Neuronal stem cell (in vitro differentiated cells): ENCODE measurements at regions not wholly inside any gene's neighbourhood (a gene's known extent, or its start where the extent isn't known, plus 50 kb on each side); places are given as distances from the start of the nearest gene placed in this dataset.

Experiments used
- DNase-seq: peaks from one replicate; pipeline ENCODE4 v3.0.0-alpha.2; 2013; ENCODE audit warnings: low spot score
- H2AFZ ChIP-seq: one replicate; pipeline ENCODE4 v1.6.1; 2013; ENCODE audit warnings: mild to moderate bottlenecking, low read length, inconsistent platforms
- H2AK5ac ChIP-seq: 2 replicates; pipeline ENCODE4 v1.6.1; 2013; ENCODE audit warnings: low read depth, mild to moderate bottlenecking, inconsistent platforms, low read length, moderate library complexity, mixed read lengths
- H2BK120ac ChIP-seq: 2 replicates; pipeline ENCODE4 v1.6.1; 2013; ENCODE audit warnings: low read depth, mild to moderate bottlenecking, inconsistent platforms, low read length, moderate library complexity, mixed read lengths
- H2BK12ac ChIP-seq: one replicate; pipeline ENCODE4 v1.6.1; 2013; ENCODE audit warnings: low read length, inconsistent platforms
- H2BK15ac ChIP-seq: 2 replicates; pipeline ENCODE4 v1.6.1; 2013; ENCODE audit warnings: mild to moderate bottlenecking, low read length, inconsistent platforms, mixed read lengths
- H2BK5ac ChIP-seq: one replicate; pipeline ENCODE4 v1.6.1; 2013; ENCODE audit warnings: inconsistent platforms, mild to moderate bottlenecking, low read length, moderate library complexity
- H3K14ac ChIP-seq: one replicate; pipeline ENCODE4 v1.6.1; 2013; ENCODE audit warnings: low read length, inconsistent platforms
- H3K18ac ChIP-seq: 2 replicates; pipeline ENCODE4 v1.6.1; 2013; ENCODE audit warnings: low read length, inconsistent platforms
- H3K23ac ChIP-seq: 2 replicates; pipeline ENCODE4 v1.6.1; 2013; ENCODE audit warnings: low read depth, mild to moderate bottlenecking, mixed read lengths, low read length, inconsistent platforms; ENCODE audit not compliant: poor library complexity
- H3K27ac ChIP-seq: replicated peaks from 3 replicates; pipeline ENCODE4 v1.5.1; 2013; ENCODE audit warnings: low read length, inconsistent platforms
- H3K27me3 ChIP-seq, 3 experiments: 2 replicates each; pipeline ENCODE4 v1.6.1; 2013; ENCODE audit warnings: low read length in 3 of 3, mild to moderate bottlenecking in 2 of 3, inconsistent platforms in 1 of 3, low read depth in 1 of 3, mixed read lengths in 1 of 3, moderate library complexity in 1 of 3; ENCODE audit not compliant: control insufficient read depth in 3 of 3, insufficient read depth in 3 of 3
- H3K36me3 ChIP-seq, 2 donors: replicated peaks in 1 of 2; 2 replicates each; pipeline ENCODE4 v1.6.1; 2013; ENCODE audit warnings: low read length in 2 of 2; ENCODE audit not compliant: control insufficient read depth in 2 of 2, insufficient read depth in 2 of 2
- H3K4ac ChIP-seq: 2 replicates; pipeline ENCODE4 v1.6.1; 2013; ENCODE audit warnings: inconsistent platforms, mild to moderate bottlenecking, low read length, moderate library complexity
- H3K4me1 ChIP-seq, 2 donors: 1 replicate in 1 of 2; 2 replicates in 1 of 2; pipeline ENCODE4 v1.6.1; 2013; ENCODE audit warnings: low read length in 2 of 2, low read depth in 1 of 2; ENCODE audit not compliant: control insufficient read depth in 2 of 2, insufficient read depth in 1 of 2
- H3K4me2 ChIP-seq: one replicate; pipeline ENCODE4 v1.6.1; 2013; ENCODE audit warnings: mild to moderate bottlenecking, low read length, inconsistent platforms; ENCODE audit not compliant: insufficient read depth, poor library complexity, severe bottlenecking
- H3K4me3 ChIP-seq, 2 donors: 2 replicates each; pipeline ENCODE4 v1.5.1; 2013; ENCODE audit warnings: low read length in 2 of 2, mild to moderate bottlenecking in 2 of 2, inconsistent platforms in 1 of 2, moderate library complexity in 1 of 2
- H3K79me1 ChIP-seq: one replicate; pipeline ENCODE4 v1.6.1; 2013; ENCODE audit warnings: low read depth, mild to moderate bottlenecking, inconsistent platforms, low read length, moderate library complexity
- H3K9ac ChIP-seq: one replicate; pipeline ENCODE4 v1.6.1; 2013; ENCODE audit warnings: mild to moderate bottlenecking, low read depth, low read length, inconsistent platforms; ENCODE audit not compliant: poor library complexity
- H3K9me3 ChIP-seq, 2 donors: replicated peaks in 1 of 2; 2 replicates each; pipeline versions ENCODE3 to v1.6.1; 2013; ENCODE audit warnings: low read length in 2 of 2, mild to moderate bottlenecking in 2 of 2, inconsistent platforms in 1 of 2, low read depth in 1 of 2, mixed read lengths in 1 of 2, moderate library complexity in 1 of 2; ENCODE audit not compliant: control insufficient read depth in 2 of 2, insufficient read depth in 1 of 2
- H4K8ac ChIP-seq: one replicate; pipeline ENCODE4 v1.6.1; 2013; ENCODE audit warnings: low read depth, mild to moderate bottlenecking, inconsistent platforms, low read length, moderate library complexity
- H4K91ac ChIP-seq: one replicate; pipeline ENCODE4 v1.6.1; 2013; ENCODE audit warnings: low read length, low read depth, mild to moderate bottlenecking, inconsistent platforms; ENCODE audit not compliant: poor library complexity
- WGBS, 2 donors: extraction: QIAGEN DNeasy Blood & Tissue Kit; methylation state at CpG; one replicate each; pipeline ENCODE4 v1.1.7; 2013; ENCODE audit warnings: missing lambda C conversion rate in 2 of 2, mixed read lengths in 1 of 2; ENCODE audit not compliant: insufficient read length in 2 of 2, insufficient replicate concordance in 1 of 2; ENCODE audit errors: extremely low coverage in 2 of 2; 5-methylcytosine and 5-hydroxymethylcytosine counted together

DNA sequence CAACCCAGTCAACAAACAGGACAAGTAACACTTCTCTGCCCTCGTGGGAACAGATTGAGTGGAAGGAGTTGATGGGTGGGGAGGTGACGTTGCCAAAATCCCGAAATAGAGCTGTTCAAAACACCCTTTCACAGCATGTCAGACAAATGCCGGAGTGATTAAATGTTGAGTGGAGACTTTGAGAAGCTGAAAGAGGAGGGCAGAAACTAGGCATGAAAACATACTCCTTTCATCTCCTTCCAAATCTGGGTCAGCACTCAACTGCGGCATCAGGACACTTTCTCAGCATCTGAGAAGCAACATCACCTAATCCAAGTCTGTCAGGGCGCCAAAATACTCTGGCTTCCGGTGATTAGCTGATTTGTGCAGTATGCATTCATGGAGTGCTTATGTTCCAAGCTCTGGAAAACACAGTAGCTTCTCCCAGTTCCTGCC is 51.5 kb upstream of the MRI1 start:
- Histone ChIP-seq H3K9me3 (peaks cover 0 to 5% of the 10 kb centered on the region in 2 donors), H3K36me3 (no peaks in the 10 kb centered on the region), H3K4me1 (no peaks in the 10 kb centered on the region), H2BK120ac (no peak overlapping the region), H3K27ac (no peak overlapping the region), H3K27me3 (no peaks in the 10 kb centered on the region), H2AK5ac (no peak overlapping the region), H2BK15ac (no peak overlapping the region), H3K4ac (no peak overlapping the region), H2BK5ac (peak overlapping the region; percentile 20), H2AFZ (no peak overlapping the region), H3K14ac (no peak overlapping the region), H2BK12ac (no peak overlapping the region), H4K8ac (peak overlapping the region; percentile 32), H3K18ac (no peak overlapping the region), H3K23ac (no peak overlapping the region), H3K79me1 (no peaks in the 10 kb centered on the region), H3K9ac (no peak overlapping the region), H4K91ac (no peak overlapping the region), H3K4me3 (no peak overlapping the region), H3K4me2 (no peak overlapping the region)
- DNase-seq = no peak
- no CpG with 5 or more reads among the region's 7 CpGs for WGBS, 2 donors

DNA sequence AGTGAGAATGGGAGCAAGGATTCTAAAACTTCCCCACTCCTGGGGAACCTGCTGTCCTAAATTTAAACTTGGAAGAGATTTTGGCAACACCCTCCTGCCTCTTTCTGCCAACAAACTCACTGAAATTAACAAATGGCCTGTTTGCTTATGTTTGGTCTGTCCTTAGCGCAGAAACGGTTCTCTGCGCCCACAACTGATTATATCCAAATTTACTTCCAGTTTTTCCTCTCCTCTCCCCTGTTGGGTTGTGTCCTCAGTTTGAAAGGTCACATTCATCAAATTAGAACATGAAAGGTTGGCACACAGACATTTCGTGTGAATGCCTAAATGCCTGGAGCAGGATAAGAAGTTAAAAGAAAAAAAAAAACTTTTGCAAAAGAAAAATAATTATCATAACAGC is 56.4 kb upstream of the MRI1 start:
- no peak overlapping the region for H2BK12ac ChIP-seq
- H3K27me3 ChIP-seq = no peaks in the 10 kb centered on the region
- no peaks in the 10 kb centered on the region for H3K79me1 ChIP-seq
- H3K27ac ChIP-seq = no peak overlapping the region
- no peaks in the 10 kb centered on the region for H3K36me3 ChIP-seq
- no peak overlapping the region for H2AFZ ChIP-seq
- no peak for DNase-seq
- H3K9me3 ChIP-seq = peaks cover 0 to 7% of the 10 kb centered on the region in 2 donors
- no CpG with 5 or more reads among the region's 4 CpGs for WGBS, 2 donors
- no peak overlapping the region for H4K8ac ChIP-seq
- H3K4me3 ChIP-seq = no peak overlapping the region
- H3K4me2 ChIP-seq = no peak overlapping the region
- no peak overlapping the region for H3K23ac ChIP-seq
- no peak overlapping the region for H2BK5ac ChIP-seq
- no peak overlapping the region for H4K91ac ChIP-seq
- H3K4ac ChIP-seq = no peak overlapping the region
- H3K4me1 ChIP-seq = no peaks in the 10 kb centered on the region
- H3K18ac ChIP-seq = no peak overlapping the region
- no peak overlapping the region for H3K14ac ChIP-seq
- H2AK5ac ChIP-seq = no peak overlapping the region
- H2BK15ac ChIP-seq = no peak overlapping the region
- H2BK120ac ChIP-seq = no peak overlapping the region
- H3K9ac ChIP-seq = no peak overlapping the region

DNA sequence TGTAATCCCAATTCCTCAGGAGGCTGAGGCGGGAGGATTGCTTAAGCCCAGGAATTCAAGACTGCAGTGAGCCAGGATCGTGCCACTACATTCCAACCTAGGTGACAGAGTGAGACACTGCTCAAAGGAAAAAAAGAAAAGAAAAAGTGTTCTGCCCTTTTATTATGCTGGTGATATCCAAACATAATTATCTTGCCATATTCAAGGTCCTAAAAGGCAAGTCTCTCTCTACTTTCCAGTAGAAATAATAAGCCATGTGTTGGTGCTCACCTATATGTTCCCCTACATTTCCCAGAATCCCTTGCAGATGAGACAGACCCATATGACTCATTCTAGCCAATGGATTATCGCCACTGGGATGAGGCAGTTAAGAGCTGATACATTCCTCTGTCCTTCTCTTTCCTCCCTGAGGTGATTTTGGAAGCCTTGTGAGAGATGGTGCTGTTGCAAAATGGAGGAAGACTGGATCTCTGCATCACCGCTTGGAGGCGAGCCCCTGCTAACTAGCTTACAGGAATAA is 58.3 kb upstream of the MRI1 start:
- no peak overlapping the region for H3K14ac ChIP-seq
- H3K4me3 ChIP-seq = no peak overlapping the region
- no peak overlapping the region for H2BK12ac ChIP-seq
- H3K18ac ChIP-seq = no peak overlapping the region
- DNase-seq = no peak
- no peak overlapping the region for H3K23ac ChIP-seq
- H3K9me3 ChIP-seq = peaks cover 0 to 9% of the 10 kb centered on the region in 2 donors
- no CpG with 5 or more reads among the region's 5 CpGs for WGBS, 2 donors
- no peak overlapping the region for H4K8ac ChIP-seq
- no peak overlapping the region for H2BK120ac ChIP-seq
- H3K9ac ChIP-seq = no peak overlapping the region
- no peak overlapping the region for H2BK5ac ChIP-seq
- H2AK5ac ChIP-seq = no peak overlapping the region
- no peak overlapping the region for H3K27ac ChIP-seq
- no peaks in the 10 kb centered on the region for H3K27me3 ChIP-seq
- H3K4ac ChIP-seq = no peak overlapping the region
- no peak overlapping the region for H2BK15ac ChIP-seq
- H3K4me2 ChIP-seq = no peak overlapping the region
- H3K4me1 ChIP-seq = no peaks in the 10 kb centered on the region
- no peak overlapping the region for H2AFZ ChIP-seq
- H3K79me1 ChIP-seq = no peaks in the 10 kb centered on the region
- no peak overlapping the region for H4K91ac ChIP-seq
- no peaks in the 10 kb centered on the region for H3K36me3 ChIP-seq

DNA sequence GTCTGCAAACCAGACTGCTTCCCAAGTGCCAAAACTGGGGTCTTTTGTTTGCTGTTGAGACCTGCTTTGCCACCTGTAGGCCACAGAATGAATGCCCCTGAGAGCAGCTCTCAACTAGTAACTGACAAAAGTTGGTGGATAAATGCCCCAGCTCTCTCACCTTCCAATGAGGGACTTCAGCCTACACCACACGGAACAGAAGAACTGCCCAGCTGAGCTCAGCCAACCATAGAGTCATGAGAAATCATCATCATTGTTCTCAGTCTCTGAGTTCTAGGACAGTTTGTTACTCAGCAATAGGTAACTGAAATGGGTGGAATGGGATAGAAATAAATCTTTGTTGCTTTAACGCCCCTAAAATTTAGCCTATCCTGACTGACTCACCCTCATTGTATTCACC is 59.1 kb upstream of the MRI1 start:
- Histone ChIP-seq H3K4me1 (no peaks in the 10 kb centered on the region), H2AK5ac (no peak overlapping the region), H3K36me3 (no peaks in the 10 kb centered on the region), H3K9ac (no peak overlapping the region), H4K91ac (no peak overlapping the region), H3K79me1 (no peaks in the 10 kb centered on the region), H3K4me3 (no peak overlapping the region), H3K4me2 (no peak overlapping the region), H2BK120ac (no peak overlapping the region), H3K14ac (no peak overlapping the region), H2BK15ac (no peak overlapping the region), H3K9me3 (peaks cover 0 to 9% of the 10 kb centered on the region in 2 donors), H2BK12ac (no peak overlapping the region), H3K4ac (no peak overlapping the region), H3K18ac (no peak overlapping the region), H3K27me3 (no peaks in the 10 kb centered on the region), H4K8ac (no peak overlapping the region), H2AFZ (no peak overlapping the region), H2BK5ac (no peak overlapping the region), H3K27ac (no peak overlapping the region), H3K23ac (no peak overlapping the region)
- WGBS, 2 donors = no CpG with 5 or more reads among the region's 2 CpGs
- no peak for DNase-seq
